ENCODE measurements at regions not wholly inside any gene's neighbourhood (a gene's known extent, or its start where the extent isn't known, plus 50 kb on each side); places are given as distances from the start of the nearest gene placed in this dataset.

- TF ChIP-seq CTCF (IDR thresholded peaks at IDR 0.05; ENCODE audit: insufficient read depth, low read depth, low read length, missing control alignments) = no peak
- no peak overlapping the region for H3K4me3 ChIP-seq (ENCODE audit: low read length)
- DNase-seq (ENCODE audit: low read depth) = no peak
Measured at GRCh38 chrX:147800663-147801062, 111.1 kb upstream of the FMR1 start.

GRCh38 chrX:147803948-147804347, 107.8 kb upstream of the FMR1 start:
- DNase-seq (ENCODE audit: low read depth) = peak; percentile 21
- peak; percentile 37 for TF ChIP-seq CTCF (IDR thresholded peaks at IDR 0.05; ENCODE audit: insufficient read depth, low read depth, low read length, missing control alignments)
- no peak overlapping the region for H3K4me3 ChIP-seq (ENCODE audit: low read length)

- DNase-seq (ENCODE audit: low read depth) = no peak
- no peak overlapping the region for H3K4me3 ChIP-seq (ENCODE audit: low read length)
- TF ChIP-seq CTCF (IDR thresholded peaks at IDR 0.05; ENCODE audit: insufficient read depth, low read depth, low read length, missing control alignments) = no peak
Measured at GRCh38 chrX:147811803-147812202, 99.9 kb upstream of the FMR1 start.

GRCh38 chrX:147827070-147827469, 84.6 kb upstream of the FMR1 start:
- no peak for TF ChIP-seq CTCF (IDR thresholded peaks at IDR 0.05; ENCODE audit: insufficient read depth, low read depth, low read length, missing control alignments)
- no peak overlapping the region for H3K4me3 ChIP-seq (ENCODE audit: low read length)

GRCh38 chrX:147828719-147829118, 83.0 kb upstream of the FMR1 start:
- no peak for TF ChIP-seq CTCF (IDR thresholded peaks at IDR 0.05; ENCODE audit: insufficient read depth, low read depth, low read length, missing control alignments)
- no peak for DNase-seq (ENCODE audit: low read depth)

More at GRCh38 chrX:147827070-147827469, 84.6 kb upstream of the FMR1 start:
- DNase-seq (ENCODE audit: low read depth) = no peak

GRCh38 chrX:147832707-147833348, 78.9 kb upstream of the FMR1 start:
- DNase-seq (ENCODE audit: low read depth) = no peak
- no peak overlapping the region for H3K4me3 ChIP-seq (ENCODE audit: low read length)
- TF ChIP-seq CTCF (IDR thresholded peaks at IDR 0.05; ENCODE audit: insufficient read depth, low read depth, low read length, missing control alignments) = no peak

More at GRCh38 chrX:147828719-147829118, 83.0 kb upstream of the FMR1 start:
- H3K4me3 ChIP-seq (ENCODE audit: low read length) = no peak overlapping the region

Measured in epithelial cell of esophagus (primary cell).